Astrocyte (in vitro differentiated cells and primary cell): ENCODE measurements at regions not wholly inside any gene's neighbourhood (a gene's known extent, or its start where the extent isn't known, plus 50 kb on each side); places are given as distances from the start of the nearest gene placed in this dataset.

Experiments
- DNase-seq: peaks from one replicate; pipeline ENCODE4 v3.0.0-alpha.2; 2010; ENCODE audit warnings: low read depth
- FAIRE-seq: peaks from 2 replicates; lab custom pipeline; 2011; peaks lifted over from hg19 to GRCh38; lab: Jason Lieb, UNC
- H2AFZ ChIP-seq: 2 replicates; pipeline ENCODE4 v1.6.0; 2012; ENCODE audit warnings: low read depth, low read length, inconsistent platforms
- H3K27ac ChIP-seq: 2 replicates; pipeline ENCODE4 v1.5.1; 2011; ENCODE audit warnings: low read depth, low read length, inconsistent platforms
- H3K27me3 ChIP-seq: 2 replicates; pipeline ENCODE4 v1.6.0; 2011; ENCODE audit warnings: low read length, inconsistent platforms; ENCODE audit not compliant: insufficient read depth
- H3K36me3 ChIP-seq: 2 replicates; pipeline ENCODE4 v1.5.1; 2011; ENCODE audit warnings: low read length, inconsistent platforms; ENCODE audit not compliant: insufficient read depth
- H3K4me1 ChIP-seq: 2 replicates; pipeline ENCODE4 v1.5.1; 2011; ENCODE audit warnings: low read length, inconsistent platforms; ENCODE audit not compliant: insufficient read depth
- H3K4me2 ChIP-seq: 2 replicates; pipeline ENCODE4 v1.6.0; 2012; ENCODE audit warnings: low read length, inconsistent platforms
- H3K4me3 ChIP-seq: 2 replicates; pipeline ENCODE4 v1.5.1; 2011; ENCODE audit warnings: low read depth, mild to moderate bottlenecking, low read length, inconsistent platforms; ENCODE audit not compliant: insufficient read depth
- H3K79me2 ChIP-seq: 2 replicates; pipeline ENCODE4 v1.6.0; 2012; ENCODE audit warnings: mild to moderate bottlenecking, low read length, inconsistent platforms; ENCODE audit not compliant: insufficient read depth
- H3K9ac ChIP-seq: 2 replicates; pipeline ENCODE4 v1.6.0; 2012; ENCODE audit warnings: mild to moderate bottlenecking, low read length, inconsistent platforms
- H3K9me3 ChIP-seq: 2 replicates; pipeline ENCODE4 v1.5.1; 2012; ENCODE audit warnings: low read depth, mild to moderate bottlenecking, low read length, inconsistent platforms; ENCODE audit not compliant: insufficient read depth
- H4K20me1 ChIP-seq: 2 replicates; pipeline ENCODE4 v1.6.0; 2012; ENCODE audit warnings: low read length, inconsistent platforms; ENCODE audit not compliant: insufficient read depth
- H3K27ac Mint-ChIP-seq: one replicate; pipeline ENCODE4 v1.8.0; 2021; ENCODE audit warnings: mild to moderate bottlenecking, mixed read lengths; ENCODE audit not compliant: unreplicated experiment
- H3K27me3 Mint-ChIP-seq: one replicate; pipeline ENCODE4 v1.8.0; 2021; ENCODE audit warnings: low read depth, mixed read lengths; ENCODE audit not compliant: unreplicated experiment
- H3K36me3 Mint-ChIP-seq: one replicate; pipeline ENCODE4 v1.8.0; 2021; ENCODE audit warnings: low read depth, mixed read lengths; ENCODE audit not compliant: unreplicated experiment
- H3K4me1 Mint-ChIP-seq: one replicate; pipeline ENCODE4 v1.8.0; 2021; ENCODE audit warnings: low read depth, mixed read lengths; ENCODE audit not compliant: unreplicated experiment
- H3K4me3 Mint-ChIP-seq: one replicate; pipeline ENCODE4 v1.8.0; 2021; ENCODE audit warnings: mild to moderate bottlenecking, moderate library complexity, mixed read lengths; ENCODE audit not compliant: unreplicated experiment
- H3K9me3 Mint-ChIP-seq: one replicate; pipeline ENCODE4 v1.8.0; 2021; ENCODE audit warnings: mild to moderate bottlenecking, mixed read lengths; ENCODE audit not compliant: unreplicated experiment
- EZH2 ChIP-seq: IDR thresholded peaks from 2 replicates; pipeline ENCODE4 v1.6.1; 2012; ENCODE audit warnings: mild to moderate bottlenecking, low read length, inconsistent platforms; ENCODE audit not compliant: insufficient read depth
- TF ChIP-seq, protein P1 (sequence below): IDR thresholded peaks from 2 replicates; pipeline ENCODE4 v1.5.1; 2011; ENCODE audit warnings: low read depth, mild to moderate bottlenecking, inconsistent platforms, low read length, moderate library complexity; ENCODE audit not compliant: insufficient read depth

DNA sequence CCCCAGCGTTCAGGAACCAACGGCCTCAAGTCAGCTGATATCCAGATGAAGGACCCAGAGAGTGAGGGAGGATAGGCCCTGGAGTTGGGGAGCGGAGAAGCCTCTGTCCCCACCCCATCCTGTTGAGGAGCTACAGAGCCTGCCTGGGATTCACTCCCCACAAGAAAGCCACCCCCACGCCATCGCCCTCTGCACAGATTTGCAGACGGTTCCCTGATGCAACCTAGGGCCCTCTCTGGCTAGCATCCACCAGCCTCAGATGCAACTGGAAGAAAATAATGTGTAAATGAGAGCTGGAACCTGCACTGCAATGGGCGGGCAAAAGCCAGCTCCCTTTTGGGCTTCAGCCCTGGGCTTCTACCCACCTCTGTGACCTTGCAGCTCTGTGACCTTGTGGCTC is 185.6 kb downstream of the BCOR start:
- Histone ChIP-seq H3K27me3 (no peaks in the 10 kb centered on the region), H3K4me1 (peaks cover 12% of the 10 kb centered on the region), H3K27ac (no peak overlapping the region), H3K4me2 (no peak overlapping the region), H4K20me1 (no peaks in the 10 kb centered on the region), H3K9ac (no peak overlapping the region), H3K36me3 (no peaks in the 10 kb centered on the region), H3K9me3 (no peaks in the 10 kb centered on the region), H2AFZ (no peak overlapping the region), H3K4me3 (no peak overlapping the region), H3K79me2 (no peaks in the 10 kb centered on the region)
- Mint-ChIP-seq H3K36me3 (no peaks in the 10 kb centered on the region), H3K9me3 (no peaks in the 10 kb centered on the region), H3K4me3 (no peak overlapping the region), H3K27ac (no peak overlapping the region), H3K27me3 (peaks cover 4% of the 10 kb centered on the region), H3K4me1 (peaks cover 5% of the 10 kb centered on the region)
- TF ChIP-seq, protein P1, sequence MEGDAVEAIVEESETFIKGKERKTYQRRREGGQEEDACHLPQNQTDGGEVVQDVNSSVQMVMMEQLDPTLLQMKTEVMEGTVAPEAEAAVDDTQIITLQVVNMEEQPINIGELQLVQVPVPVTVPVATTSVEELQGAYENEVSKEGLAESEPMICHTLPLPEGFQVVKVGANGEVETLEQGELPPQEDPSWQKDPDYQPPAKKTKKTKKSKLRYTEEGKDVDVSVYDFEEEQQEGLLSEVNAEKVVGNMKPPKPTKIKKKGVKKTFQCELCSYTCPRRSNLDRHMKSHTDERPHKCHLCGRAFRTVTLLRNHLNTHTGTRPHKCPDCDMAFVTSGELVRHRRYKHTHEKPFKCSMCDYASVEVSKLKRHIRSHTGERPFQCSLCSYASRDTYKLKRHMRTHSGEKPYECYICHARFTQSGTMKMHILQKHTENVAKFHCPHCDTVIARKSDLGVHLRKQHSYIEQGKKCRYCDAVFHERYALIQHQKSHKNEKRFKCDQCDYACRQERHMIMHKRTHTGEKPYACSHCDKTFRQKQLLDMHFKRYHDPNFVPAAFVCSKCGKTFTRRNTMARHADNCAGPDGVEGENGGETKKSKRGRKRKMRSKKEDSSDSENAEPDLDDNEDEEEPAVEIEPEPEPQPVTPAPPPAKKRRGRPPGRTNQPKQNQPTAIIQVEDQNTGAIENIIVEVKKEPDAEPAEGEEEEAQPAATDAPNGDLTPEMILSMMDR: no peak
- no peak for TF ChIP-seq EZH2
- DNase-seq: no peak
- no peak for FAIRE-seq

DNA sequence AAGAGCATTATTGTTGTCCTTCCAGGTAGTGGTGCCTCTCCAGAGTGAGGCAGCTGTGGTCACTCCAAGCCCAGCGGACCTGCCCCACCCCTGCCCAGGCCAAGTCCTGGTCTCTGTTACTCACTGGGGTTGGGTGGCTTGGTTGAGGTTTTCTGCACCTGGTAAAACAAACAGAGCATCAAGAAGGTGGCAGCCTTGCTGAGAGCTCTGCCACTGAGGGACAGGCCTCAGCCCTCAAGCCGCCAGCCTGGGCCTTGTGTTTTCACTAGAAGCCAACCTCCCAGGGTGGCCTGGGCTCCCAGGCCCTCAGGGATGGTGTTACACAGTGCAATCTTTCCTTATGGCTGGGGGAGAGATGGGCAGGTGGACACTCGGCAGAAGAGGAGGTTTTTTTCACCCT is 182.7 kb downstream of the BCOR start:
- H4K20me1 ChIP-seq: no peaks in the 10 kb centered on the region
- no peak for DNase-seq
- H3K36me3 Mint-ChIP-seq: no peaks in the 10 kb centered on the region
- H3K4me2 ChIP-seq: no peak overlapping the region
- no peak overlapping the region for H3K27ac ChIP-seq
- no peak overlapping the region for H3K4me3 ChIP-seq
- no peak overlapping the region for H2AFZ ChIP-seq
- H3K27me3 ChIP-seq: no peaks in the 10 kb centered on the region
- no peaks in the 10 kb centered on the region for H3K36me3 ChIP-seq
- no peak for FAIRE-seq
- H3K4me1 Mint-ChIP-seq: no peaks in the 10 kb centered on the region
- H3K27me3 Mint-ChIP-seq: peaks cover 7% of the 10 kb centered on the region
- H3K9me3 ChIP-seq: no peaks in the 10 kb centered on the region
- H3K9ac ChIP-seq: no peak overlapping the region
- no peak overlapping the region for H3K4me3 Mint-ChIP-seq
- no peaks in the 10 kb centered on the region for H3K4me1 ChIP-seq
- TF ChIP-seq EZH2: no peak
- TF ChIP-seq, protein P1: no peak
- no peaks in the 10 kb centered on the region for H3K79me2 ChIP-seq
- no peaks in the 10 kb centered on the region for H3K9me3 Mint-ChIP-seq
- H3K27ac Mint-ChIP-seq: no peak overlapping the region

DNA sequence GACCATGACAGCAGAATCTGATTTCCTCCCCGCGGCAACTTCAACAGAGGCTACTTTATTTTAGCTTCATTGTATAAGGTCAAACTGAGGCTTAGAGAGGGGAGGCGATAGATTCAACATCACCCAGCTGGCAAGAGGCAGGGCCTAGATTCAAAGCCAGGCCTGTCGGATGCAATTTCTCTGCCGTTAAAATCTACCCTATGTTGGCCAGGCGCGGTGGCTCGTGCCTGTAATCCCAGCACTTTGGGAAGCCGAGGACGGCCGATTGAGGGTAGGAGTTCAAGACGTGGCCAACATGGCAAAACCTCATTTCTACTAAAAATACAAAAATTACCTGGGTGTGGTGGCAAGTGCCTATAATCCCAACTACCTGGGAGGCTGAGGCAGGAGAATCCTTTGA is 182.2 kb downstream of the BCOR start:
- Histone ChIP-seq H2AFZ (no peak overlapping the region), H4K20me1 (no peaks in the 10 kb centered on the region), H3K79me2 (no peaks in the 10 kb centered on the region), H3K36me3 (no peaks in the 10 kb centered on the region), H3K9ac (no peak overlapping the region), H3K27ac (no peak overlapping the region), H3K4me1 (no peaks in the 10 kb centered on the region), H3K4me2 (no peak overlapping the region), H3K4me3 (no peak overlapping the region), H3K9me3 (no peaks in the 10 kb centered on the region), H3K27me3 (no peaks in the 10 kb centered on the region)
- peaks cover 9% of the 10 kb centered on the region for H3K27me3 Mint-ChIP-seq
- no peak overlapping the region for H3K27ac Mint-ChIP-seq
- FAIRE-seq: no peak
- no peak for TF ChIP-seq EZH2
- TF ChIP-seq, protein P1: no peak
- no peaks in the 10 kb centered on the region for H3K9me3 Mint-ChIP-seq
- H3K4me1 Mint-ChIP-seq: no peaks in the 10 kb centered on the region
- DNase-seq: no peak
- no peak overlapping the region for H3K4me3 Mint-ChIP-seq
- H3K36me3 Mint-ChIP-seq: no peaks in the 10 kb centered on the region
